ENCODE measurements at regions not wholly inside any gene's neighbourhood (a gene's known extent, or its start where the extent isn't known, plus 50 kb on each side); places are given as distances from the start of the nearest gene placed in this dataset.
"Not testable (repeated sequence)": the region's sequence is repeated elsewhere in the genome, so short reads cannot be mapped to it uniquely, and the experiment has no call there.

DNA sequence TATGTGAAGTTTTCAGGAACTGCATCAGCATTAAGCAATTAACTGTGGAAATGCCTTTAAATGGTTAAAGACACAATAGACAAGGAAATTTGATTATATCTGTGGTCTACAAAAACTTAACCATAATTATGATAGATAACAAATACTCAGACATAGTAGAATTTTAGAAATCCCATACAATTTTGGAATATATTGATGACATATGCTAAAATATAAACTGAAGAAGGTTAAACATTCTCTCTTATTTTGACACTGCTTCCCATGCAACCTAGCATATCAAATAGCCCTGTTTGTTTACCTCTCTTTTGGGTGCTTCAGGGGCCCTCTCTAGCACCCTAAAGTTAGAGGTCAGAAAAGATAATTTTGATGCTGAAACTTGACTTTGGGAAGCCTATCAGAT lies 1274.8 kb upstream of the SLC39A10 start:
- Histone ChIP-seq H3K9ac (ENCODE audit: low read length) (no peak overlapping the region), H3K27me3 (replicated peaks in 1 of 4; ENCODE audit: control extremely low read depth in 1 of 4, control insufficient read depth in 3 of 4, insufficient read depth in 4 of 4, low read length in 3 of 4) (no peaks in the 10 kb centered on the region), H3K4me1 (ENCODE audit: control insufficient read depth in 2 of 2, insufficient read depth in 2 of 2, low read length in 2 of 2) (no peaks in the 10 kb centered on the region), H3K4me2 (replicated peaks; ENCODE audit: low read depth, low read length, poor library complexity, severe bottlenecking) (no peak overlapping the region), H2AFZ (ENCODE audit: insufficient read depth, low read depth, low read length, poor library complexity, severe bottlenecking) (no peak overlapping the region), H4K20me1 (ENCODE audit: control insufficient read depth, insufficient read depth, low read length, poor library complexity, severe bottlenecking) (no peaks in the 10 kb centered on the region), H3K79me2 (ENCODE audit: control insufficient read depth, insufficient read depth, low read length) (no peaks in the 10 kb centered on the region), H3K4me3 (ENCODE audit: control extremely low read depth in 1 of 5, extremely low read depth in 1 of 5, insufficient read depth in 1 of 5, low read depth in 2 of 5, low read length in 4 of 5) (no peak overlapping the region), H3K9me3 (ENCODE audit: control extremely low read depth in 1 of 3, control insufficient read depth in 2 of 3, insufficient read depth in 1 of 3, low read length in 2 of 3) (peaks cover 0 to 7% (median 6%) of the 10 kb centered on the region in 3 donors), H3K27ac (ENCODE audit: low read length in 2 of 2) (no peak overlapping the region), H3K36me3 (replicated peaks in 1 of 2; ENCODE audit: control extremely low read depth in 1 of 2, control insufficient read depth in 1 of 2, extremely low read depth in 1 of 2, insufficient read depth in 2 of 2, low read length in 1 of 2) (no peaks in the 10 kb centered on the region)
- H3K27ac Mint-ChIP-seq: no peak overlapping the region
- ChIA-PET CTCF (no interaction called here), POLR2A (no interaction called here)
- no peaks in the 10 kb centered on the region for H3K27me3 Mint-ChIP-seq
- peaks cover 3% of the 10 kb centered on the region for H3K9me3 Mint-ChIP-seq (ENCODE audit: insufficient read depth)
- no peaks in the 10 kb centered on the region for H3K4me1 Mint-ChIP-seq
- no peak overlapping the region for H3K4me3 Mint-ChIP-seq
- no peak for TF ChIP-seq EZH2 (IDR thresholded peaks at IDR 0.05; ENCODE audit: borderline replicate concordance, insufficient read depth, low read depth, low read length, poor library complexity, severe bottlenecking)
- TF ChIP-seq, protein P1, sequence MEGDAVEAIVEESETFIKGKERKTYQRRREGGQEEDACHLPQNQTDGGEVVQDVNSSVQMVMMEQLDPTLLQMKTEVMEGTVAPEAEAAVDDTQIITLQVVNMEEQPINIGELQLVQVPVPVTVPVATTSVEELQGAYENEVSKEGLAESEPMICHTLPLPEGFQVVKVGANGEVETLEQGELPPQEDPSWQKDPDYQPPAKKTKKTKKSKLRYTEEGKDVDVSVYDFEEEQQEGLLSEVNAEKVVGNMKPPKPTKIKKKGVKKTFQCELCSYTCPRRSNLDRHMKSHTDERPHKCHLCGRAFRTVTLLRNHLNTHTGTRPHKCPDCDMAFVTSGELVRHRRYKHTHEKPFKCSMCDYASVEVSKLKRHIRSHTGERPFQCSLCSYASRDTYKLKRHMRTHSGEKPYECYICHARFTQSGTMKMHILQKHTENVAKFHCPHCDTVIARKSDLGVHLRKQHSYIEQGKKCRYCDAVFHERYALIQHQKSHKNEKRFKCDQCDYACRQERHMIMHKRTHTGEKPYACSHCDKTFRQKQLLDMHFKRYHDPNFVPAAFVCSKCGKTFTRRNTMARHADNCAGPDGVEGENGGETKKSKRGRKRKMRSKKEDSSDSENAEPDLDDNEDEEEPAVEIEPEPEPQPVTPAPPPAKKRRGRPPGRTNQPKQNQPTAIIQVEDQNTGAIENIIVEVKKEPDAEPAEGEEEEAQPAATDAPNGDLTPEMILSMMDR (IDR thresholded peaks at IDR 0.05): no peak
- DNase-seq: no peak
- ATAC-seq (ENCODE audit: low read depth): no peak
- intact Hi-C loops (cut with micrococcal nuclease): no loop called here

DNA sequence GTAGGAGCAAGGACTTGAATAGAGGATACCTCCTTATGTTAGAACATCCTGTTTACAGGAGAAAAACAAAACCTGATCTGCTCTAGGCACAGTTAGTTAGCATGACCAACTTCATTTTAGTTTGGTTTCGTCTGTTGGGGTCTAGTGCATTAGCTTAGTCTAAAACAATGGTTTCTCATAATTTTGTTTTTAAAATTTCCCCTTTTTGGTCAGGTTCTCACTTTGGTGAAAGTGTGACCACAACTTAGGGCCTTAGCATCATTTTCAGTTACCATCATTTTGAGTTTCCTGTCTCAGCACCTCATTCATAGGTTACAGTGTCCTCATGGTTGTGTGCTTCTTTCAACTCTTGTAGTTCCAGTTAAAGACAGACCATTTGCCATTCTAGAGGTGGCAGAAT lies 1277.0 kb upstream of the SLC39A10 start:
- Mint-ChIP-seq H3K4me3 (no peak overlapping the region), H3K4me1 (no peaks in the 10 kb centered on the region), H3K9me3 (ENCODE audit: insufficient read depth) (peaks cover 3% of the 10 kb centered on the region), H3K27me3 (no peaks in the 10 kb centered on the region), H3K27ac (no peak overlapping the region)
- ChIA-PET CTCF (no interaction called here), POLR2A (no interaction called here)
- no peak for ATAC-seq (ENCODE audit: low read depth)
- peaks cover 0 to 7% (median 6%) of the 10 kb centered on the region in 3 donors for H3K9me3 ChIP-seq (ENCODE audit: control extremely low read depth in 1 of 3, control insufficient read depth in 2 of 3, insufficient read depth in 1 of 3, low read length in 2 of 3)
- H3K4me3 ChIP-seq (ENCODE audit: control extremely low read depth in 1 of 5, extremely low read depth in 1 of 5, insufficient read depth in 1 of 5, low read depth in 2 of 5, low read length in 4 of 5): no peak overlapping the region
- no peak overlapping the region for H3K4me2 ChIP-seq (replicated peaks; ENCODE audit: low read depth, low read length, poor library complexity, severe bottlenecking)
- no CpG with 5 or more reads among the region's 1 CpG for WGBS (ENCODE audit: insufficient coverage)
- no peak for DNase-seq
- TF ChIP-seq, protein P1 (IDR thresholded peaks at IDR 0.05): no peak
- TF ChIP-seq EZH2 (IDR thresholded peaks at IDR 0.05; ENCODE audit: borderline replicate concordance, insufficient read depth, low read depth, low read length, poor library complexity, severe bottlenecking): no peak
- H3K36me3 ChIP-seq (replicated peaks in 1 of 2; ENCODE audit: control extremely low read depth in 1 of 2, control insufficient read depth in 1 of 2, extremely low read depth in 1 of 2, insufficient read depth in 2 of 2, low read length in 1 of 2): no peaks in the 10 kb centered on the region
- H3K27me3 ChIP-seq (replicated peaks in 1 of 4; ENCODE audit: control extremely low read depth in 1 of 4, control insufficient read depth in 3 of 4, insufficient read depth in 4 of 4, low read length in 3 of 4): no peaks in the 10 kb centered on the region
- H3K27ac ChIP-seq (ENCODE audit: low read length in 2 of 2): no peak overlapping the region
- H4K20me1 ChIP-seq (ENCODE audit: control insufficient read depth, insufficient read depth, low read length, poor library complexity, severe bottlenecking): no peaks in the 10 kb centered on the region
- H3K4me1 ChIP-seq (ENCODE audit: control insufficient read depth in 2 of 2, insufficient read depth in 2 of 2, low read length in 2 of 2): no peaks in the 10 kb centered on the region
- H3K79me2 ChIP-seq (ENCODE audit: control insufficient read depth, insufficient read depth, low read length): no peaks in the 10 kb centered on the region
- H3K9ac ChIP-seq (ENCODE audit: low read length): no peak overlapping the region
- no peak overlapping the region for H2AFZ ChIP-seq (ENCODE audit: insufficient read depth, low read depth, low read length, poor library complexity, severe bottlenecking)
- intact Hi-C loops (cut with micrococcal nuclease): no loop called here

DNA sequence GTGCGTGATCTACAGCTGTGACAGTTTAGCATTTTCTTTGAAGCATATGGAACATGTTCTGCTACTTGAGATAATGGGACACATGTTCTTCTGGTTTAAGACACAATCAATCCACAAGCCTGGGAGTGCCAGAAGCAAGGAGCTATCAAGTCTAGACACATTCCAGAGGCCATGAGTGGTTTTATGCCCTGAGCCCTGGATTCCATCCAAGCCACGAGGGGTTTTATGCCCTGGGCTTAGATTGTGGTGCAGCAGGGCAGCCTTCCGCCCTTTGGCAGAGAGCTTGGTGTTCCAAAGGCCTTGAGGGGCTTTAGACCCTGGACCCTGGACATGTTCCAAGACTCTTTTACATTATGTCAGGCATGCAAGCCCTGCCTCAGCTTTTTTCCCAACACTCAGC lies 1289.6 kb upstream of the SLC39A10 start:
- H3K4me1 Mint-ChIP-seq; H3K27me3 Mint-ChIP-seq; DNase-seq; H3K9ac ChIP-seq (ENCODE audit: low read length); CTCF ChIA-PET; H3K4me3 ChIP-seq (ENCODE audit: control extremely low read depth in 1 of 5, extremely low read depth in 1 of 5, insufficient read depth in 1 of 5, low read depth in 2 of 5, low read length in 4 of 5); H3K9me3 Mint-ChIP-seq (ENCODE audit: insufficient read depth); POLR2A ChIA-PET; H3K36me3 ChIP-seq (replicated peaks in 1 of 2; ENCODE audit: control extremely low read depth in 1 of 2, control insufficient read depth in 1 of 2, extremely low read depth in 1 of 2, insufficient read depth in 2 of 2, low read length in 1 of 2); H3K27ac ChIP-seq (ENCODE audit: low read length in 2 of 2); H3K4me3 Mint-ChIP-seq; H3K9me3 ChIP-seq (ENCODE audit: control extremely low read depth in 1 of 3, control insufficient read depth in 2 of 3, insufficient read depth in 1 of 3, low read length in 2 of 3); ATAC-seq (ENCODE audit: low read depth); H3K4me1 ChIP-seq (ENCODE audit: control insufficient read depth in 2 of 2, insufficient read depth in 2 of 2, low read length in 2 of 2); H3K27ac Mint-ChIP-seq; H3K27me3 ChIP-seq (replicated peaks in 1 of 4; ENCODE audit: control extremely low read depth in 1 of 4, control insufficient read depth in 3 of 4, insufficient read depth in 4 of 4, low read length in 3 of 4); H3K79me2 ChIP-seq (ENCODE audit: control insufficient read depth, insufficient read depth, low read length); H3K4me2 ChIP-seq (replicated peaks; ENCODE audit: low read depth, low read length, poor library complexity, severe bottlenecking); H2AFZ ChIP-seq (ENCODE audit: insufficient read depth, low read depth, low read length, poor library complexity, severe bottlenecking); H4K20me1 ChIP-seq (ENCODE audit: control insufficient read depth, insufficient read depth, low read length, poor library complexity, severe bottlenecking); intact Hi-C loops (cut with micrococcal nuclease): not testable (repeated sequence)
- WGBS (ENCODE audit: insufficient coverage): 58% methylated on average over 2 of the region's 3 CpGs

Measured in B cell (primary cell).